Activated CD4-positive, alpha-beta T cell treated with anti-CD3 and anti-CD28 coated beads, Interleukin-2, Interleukin-6, amounts not matched to agents 100 ng/mL and 50 ng/mL, durations not matched to agents 16 hours and 8 hours (primary cell): ENCODE measurements at regions not wholly inside any gene's neighbourhood (a gene's known extent, or its start where the extent isn't known, plus 50 kb on each side); places are given as distances from the start of the nearest gene placed in this dataset.

ENCODE experiments used
- DNase-seq: peaks from one replicate; pipeline ENCODE4 v3.0.0-alpha.2; 2020

DNA sequence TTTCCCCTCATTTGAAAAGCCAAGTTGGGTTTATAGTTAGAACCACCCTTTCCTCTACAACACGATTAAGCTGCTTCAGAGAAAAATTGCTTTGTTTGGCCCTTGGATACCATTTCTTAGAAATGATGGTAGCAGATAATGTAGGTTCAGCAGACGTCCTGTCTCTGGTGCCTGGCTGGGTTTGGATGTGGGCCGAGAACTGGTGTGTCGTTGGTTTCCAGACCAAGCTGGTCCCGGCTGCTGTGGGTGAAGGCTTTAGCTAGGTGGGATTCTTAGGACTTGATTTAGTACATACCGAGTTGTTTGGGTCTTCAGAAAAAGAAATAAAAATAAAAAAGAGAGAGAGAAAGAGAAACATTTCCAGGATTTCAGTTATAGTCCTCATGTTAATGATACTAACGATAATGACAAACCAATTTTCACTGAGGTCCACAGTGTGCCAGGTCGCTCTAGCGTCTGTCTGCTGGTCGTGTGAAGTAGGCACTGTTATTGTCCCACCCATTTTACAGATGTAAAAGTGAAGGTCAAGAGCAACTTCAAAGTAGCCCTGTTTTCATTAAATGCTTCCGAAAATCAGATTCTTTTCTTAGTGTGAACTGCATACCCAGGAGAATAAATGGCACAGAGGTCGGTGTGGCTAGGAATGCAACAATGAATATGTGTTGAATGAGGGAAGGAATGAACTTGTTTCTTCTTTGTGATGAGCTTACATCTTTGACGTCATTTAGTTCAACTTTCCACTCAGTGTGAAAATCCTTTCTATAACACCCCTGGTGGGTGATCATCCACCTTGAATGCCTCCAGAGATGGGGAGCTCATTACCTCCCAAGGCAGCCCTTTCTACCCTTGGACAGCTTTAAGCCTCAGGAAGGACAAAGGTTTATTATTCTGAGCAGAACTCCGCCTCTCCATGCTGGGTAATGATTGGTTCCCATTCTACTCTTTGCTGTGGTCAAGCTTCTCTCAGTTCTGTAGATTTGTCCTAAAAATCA lies 115.9 kb downstream of the INHBB start:
- no peak for DNase-seq

GRCh38 chr2:120463527-120463926 lies 117.6 kb downstream of the INHBB start:
- no peak for DNase-seq

- no peak for DNase-seq
These were observed 118.1 kb downstream of the INHBB start for GRCh38 chr2:120463996-120464395.

GRCh38 chr2:120464448-120464931 lies 118.6 kb downstream of the INHBB start:
- no peak for DNase-seq

DNA sequence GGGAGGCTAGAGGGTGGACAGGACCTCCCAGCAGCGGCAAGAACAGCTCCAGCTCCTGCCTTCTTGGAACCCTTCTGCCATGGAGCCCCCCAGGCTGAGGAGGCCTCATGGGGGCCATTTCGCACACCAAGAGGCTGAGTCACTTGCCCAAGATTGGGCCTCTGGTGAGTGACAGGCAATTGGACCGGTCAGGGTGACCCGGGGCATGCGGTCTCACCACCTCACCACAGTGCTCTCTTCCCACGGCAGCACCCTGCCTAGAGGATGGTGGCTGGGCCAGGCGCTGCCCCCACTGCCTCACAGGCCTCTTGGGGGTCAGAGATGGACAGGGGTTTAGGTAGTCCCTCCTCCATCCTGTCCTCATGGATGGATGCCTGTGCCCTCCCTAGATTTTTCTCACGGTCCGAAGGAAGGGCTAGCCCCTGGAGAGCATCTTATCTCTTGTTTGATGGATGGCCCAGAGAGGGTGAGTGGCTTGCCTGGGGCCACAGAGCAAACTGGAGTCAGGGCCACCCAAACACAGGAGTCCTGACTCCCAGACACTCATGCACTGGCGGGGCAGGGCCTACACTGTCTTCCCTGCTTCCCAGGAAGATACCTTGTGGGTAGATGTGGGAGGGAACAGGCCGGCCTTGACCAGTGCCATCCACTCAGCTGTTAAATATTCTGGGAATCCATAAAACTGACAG lies 119.2 kb downstream of the INHBB start:
- DNase-seq, result no peak

DNA sequence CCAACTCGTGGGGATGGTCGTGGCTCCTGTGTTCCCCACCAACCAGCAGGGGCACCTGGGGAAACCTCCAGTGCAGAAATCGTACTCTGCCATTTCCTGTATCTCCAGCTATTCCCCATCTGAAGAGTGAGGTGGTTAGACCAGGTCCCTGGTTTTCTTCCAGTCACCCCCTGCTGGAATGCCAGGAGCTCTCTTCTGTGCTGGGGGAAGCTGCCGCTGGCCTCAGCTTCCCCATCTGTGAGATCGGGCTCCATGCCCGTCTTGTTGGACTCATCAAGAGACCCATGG lies 119.7 kb downstream of the INHBB start:
- DNase-seq, result no peak

DNA sequence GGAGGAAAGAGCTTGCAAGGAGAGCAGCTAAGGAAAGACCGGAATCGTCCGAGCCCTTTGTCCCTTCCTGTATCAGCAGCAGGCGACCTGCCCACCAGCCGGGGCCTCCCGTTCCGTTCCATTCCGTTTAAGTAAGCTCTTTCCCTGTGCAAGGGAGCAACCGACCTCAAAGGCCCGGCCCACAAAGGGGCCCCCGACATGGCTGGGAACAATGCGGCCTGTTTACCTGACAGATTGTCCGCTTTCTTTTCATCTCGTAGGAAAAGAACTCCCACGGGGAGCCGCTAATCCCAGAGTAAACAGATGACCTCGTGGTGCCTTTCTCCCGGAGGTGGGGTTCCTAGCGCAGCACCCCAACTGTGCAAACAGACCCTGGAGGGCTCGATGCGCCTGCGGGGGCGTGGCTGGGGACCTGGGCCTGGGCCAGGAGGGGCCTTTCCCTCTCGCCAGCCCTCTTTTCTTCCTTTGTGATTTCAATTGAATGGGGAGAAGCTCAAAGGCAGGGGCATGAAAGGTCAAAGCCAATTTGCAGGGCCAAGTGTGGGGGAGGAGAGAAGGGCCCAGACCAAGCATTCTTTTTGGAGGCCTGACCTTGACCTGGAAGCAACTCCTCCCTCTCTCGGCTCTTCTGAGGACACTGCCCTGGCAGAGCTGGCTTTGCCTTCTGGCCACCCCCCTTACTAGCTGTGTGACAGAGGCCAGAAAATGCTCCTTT lies 120.2 kb downstream of the INHBB start:
- DNase-seq, result no peak

GRCh38 chr2:120466704-120467054 lies 120.7 kb downstream of the INHBB start:
- DNase-seq, result no peak

GRCh38 chr2:120468136-120468535 lies 122.2 kb downstream of the INHBB start:
- DNase-seq, result no peak

DNA sequence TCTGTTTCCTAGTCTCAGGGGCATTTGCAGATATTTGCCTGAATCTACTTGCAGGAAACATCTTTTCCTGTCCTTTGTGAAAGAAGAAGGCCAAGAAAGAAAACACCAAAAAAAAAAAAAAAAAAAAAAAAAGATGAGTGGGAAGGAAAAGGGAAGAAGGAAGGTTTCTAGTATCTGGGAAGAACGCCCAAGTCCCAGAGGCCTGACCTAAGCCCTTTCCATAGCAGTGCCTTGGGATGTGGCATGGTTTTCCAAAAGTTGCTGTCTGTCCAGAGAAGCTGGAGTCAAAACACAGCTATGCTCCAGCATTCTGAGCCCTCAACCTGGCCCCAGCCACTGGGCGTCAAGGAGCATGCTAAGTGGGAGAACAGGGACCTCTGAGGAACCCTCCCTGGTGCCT lies 123.5 kb downstream of the INHBB start:
- no peak for DNase-seq

DNA sequence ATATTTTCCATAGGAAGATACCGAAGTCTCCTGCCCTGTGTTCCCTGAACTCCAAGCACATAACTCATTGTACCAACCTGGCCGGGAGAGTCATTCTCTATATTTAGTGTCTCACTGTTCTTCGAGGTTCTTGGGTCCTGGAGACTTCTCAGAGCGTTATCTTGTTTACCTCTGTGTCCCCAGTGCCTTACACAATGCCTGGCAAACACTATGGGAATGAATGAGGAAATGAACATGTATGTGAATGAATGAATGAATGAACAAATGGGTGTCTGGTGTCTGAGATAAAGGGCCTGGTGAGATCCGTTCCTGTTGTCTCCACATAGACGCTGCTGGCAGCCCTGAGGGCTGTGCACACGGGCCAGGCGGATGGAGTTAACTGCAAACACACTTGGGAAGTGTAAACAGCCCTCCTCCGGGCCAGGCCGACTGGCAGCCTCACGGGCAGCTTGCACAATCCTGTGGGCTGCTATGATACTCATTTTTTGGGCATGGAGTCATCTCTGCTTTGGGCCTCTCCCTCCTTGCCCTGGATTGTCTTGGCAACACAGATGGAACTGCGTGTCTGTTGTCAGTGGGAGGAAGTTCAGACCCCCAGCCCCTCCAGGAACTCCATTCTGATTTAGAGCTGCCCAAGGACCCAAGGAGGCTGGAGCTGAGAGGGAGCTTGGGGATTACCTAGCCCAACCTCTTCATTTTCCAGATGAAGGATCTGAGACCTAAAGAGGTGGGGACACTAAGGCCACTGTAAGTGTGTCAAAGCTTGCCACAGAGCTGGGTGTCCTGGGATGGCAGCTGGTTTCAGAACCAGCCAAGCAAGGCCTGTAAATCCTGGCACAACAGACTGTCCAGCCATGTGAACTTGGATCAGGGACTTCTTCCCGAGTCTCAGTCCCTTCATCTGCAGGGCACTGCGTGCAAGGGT lies 124.4 kb downstream of the INHBB start:
- no peak for DNase-seq

DNA sequence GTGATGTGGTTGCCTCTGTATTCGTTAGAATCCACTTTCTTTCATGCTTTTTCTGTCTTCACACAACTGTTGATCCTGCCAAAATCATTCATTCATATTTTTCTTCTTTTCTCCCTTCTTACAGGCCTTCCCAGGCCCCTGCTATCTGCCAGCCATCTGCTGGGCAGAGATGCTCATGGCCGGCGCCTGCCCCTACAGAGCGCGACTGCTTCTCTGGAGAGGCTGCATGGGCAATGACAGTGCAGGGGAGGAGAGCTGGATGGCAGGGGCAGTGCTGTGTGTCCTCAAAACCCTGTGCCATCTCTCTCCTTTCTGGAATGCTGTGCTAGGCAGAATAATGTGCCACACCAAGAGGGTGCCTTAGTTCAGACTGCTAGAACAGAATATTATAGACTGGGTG lies 125.2 kb downstream of the INHBB start:
- no peak for DNase-seq

GRCh38 chr2:120472031-120472430 lies 126.1 kb downstream of the INHBB start:
- DNase-seq, result no peak

GRCh38 chr2:120472891-120473309 lies 127.0 kb downstream of the INHBB start:
- no peak for DNase-seq

DNA sequence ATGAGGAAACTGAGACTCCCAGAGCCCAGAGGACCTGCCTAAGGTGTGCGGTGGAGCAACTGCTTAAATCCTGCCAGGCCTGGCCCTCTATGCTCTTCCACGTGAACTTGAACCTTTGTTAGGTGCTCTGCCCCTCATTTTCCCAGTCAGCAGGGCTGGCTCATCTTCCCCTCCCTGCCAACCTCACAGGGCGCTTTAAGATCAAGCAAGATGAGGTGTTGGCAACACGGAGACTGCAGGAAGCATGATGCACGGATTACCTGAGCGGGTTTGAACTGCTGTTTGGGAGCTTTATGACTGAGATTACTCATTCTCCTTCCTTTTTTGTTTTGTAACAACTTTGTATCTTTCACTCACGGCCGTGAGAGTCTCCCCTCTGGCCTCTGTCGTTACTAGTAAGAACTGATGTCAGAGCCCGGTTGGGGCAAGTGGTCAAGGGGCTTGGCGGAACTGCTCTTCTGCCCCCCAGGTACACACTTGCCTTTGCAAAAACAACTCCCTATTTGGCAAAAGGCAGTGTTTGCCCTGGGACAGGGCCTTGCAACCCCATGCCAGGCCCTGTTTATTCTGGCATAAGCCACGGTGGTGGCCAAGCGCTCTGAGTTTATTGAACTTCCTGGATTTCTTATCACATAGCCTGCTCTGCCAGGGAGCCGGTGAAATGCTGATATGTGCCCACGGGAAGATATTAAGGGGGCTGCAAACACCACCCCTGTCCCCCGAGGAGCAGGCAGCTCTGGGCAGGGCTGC lies 127.8 kb downstream of the INHBB start:
- no peak for DNase-seq

GRCh38 chr2:120474486-120474885 lies 128.6 kb downstream of the INHBB start:
- DNase-seq, result no peak

GRCh38 chr2:120476141-120476540 lies 130.2 kb downstream of the INHBB start:
- DNase-seq, result no peak

GRCh38 chr2:120477198-120477597 lies 131.3 kb downstream of the INHBB start:
- DNase-seq, result no peak

- DNase-seq, result no peak
These were observed 132.0 kb downstream of the INHBB start for GRCh38 chr2:120477831-120478481.

DNA sequence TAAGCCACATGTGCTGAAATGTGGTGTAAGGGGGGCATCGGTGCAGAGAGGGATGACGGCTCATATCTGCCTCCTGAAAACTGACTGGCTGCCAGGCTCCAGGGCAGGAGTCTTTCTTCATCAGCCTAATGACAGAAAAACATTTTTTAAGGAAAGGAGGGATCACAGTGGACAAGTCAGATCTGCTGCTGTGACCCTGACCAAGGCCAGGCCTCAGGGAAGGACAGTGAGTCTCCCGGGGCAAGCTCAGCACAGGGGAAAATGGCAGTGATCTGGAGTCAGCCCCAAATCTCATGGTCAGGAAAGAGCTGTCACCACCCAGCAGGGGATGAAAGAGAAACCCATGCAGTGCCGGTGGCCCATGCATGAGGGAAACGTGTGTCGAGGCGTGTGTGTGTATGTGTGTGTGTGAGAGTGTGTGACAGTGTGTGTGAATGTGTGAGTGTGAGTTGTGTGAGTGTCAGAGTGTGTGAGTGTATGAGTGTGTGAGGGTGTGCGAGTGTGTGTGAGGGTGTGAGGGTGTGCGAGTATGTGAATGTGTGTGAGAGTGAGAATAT lies 134.5 kb downstream of the INHBB start:
- DNase-seq, result no peak

GRCh38 chr2:120480903-120481445 lies 135.0 kb downstream of the INHBB start:
- no peak for DNase-seq
